Psoas muscle (tissue), 7 donors: ENCODE measurements at regions not wholly inside any gene's neighbourhood (a gene's known extent, or its start where the extent isn't known, plus 50 kb on each side); places are given as distances from the start of the nearest gene placed in this dataset.

Source experiments
- ATAC-seq, 4 donors: fragments of 200-7000 bp; cut with Tn5 transposase; one replicate each; pipeline ENCODE4 v1.9.1; 2020; ENCODE audit warnings: moderate library complexity in 3 of 4, mild to moderate bottlenecking in 2 of 4
- DNase-seq, 2 donors: peaks; one replicate each; pipeline ENCODE4 v3.0.0-alpha.2; 2020
- H3K27ac ChIP-seq: fragments of 200-600 bp; one replicate; pipeline ENCODE4 v1.8.0; 2022
- H3K27me3 ChIP-seq, 3 donors: fragments of 200-600 bp in 1 of 3; one replicate each; pipeline versions ENCODE4 v1.6.1 to v1.8.0; 2013 to 2022; ENCODE audit warnings: low read length in 2 of 3, mild to moderate bottlenecking in 2 of 3, moderate library complexity in 1 of 3; ENCODE audit not compliant: insufficient read depth in 3 of 3
- H3K36me3 ChIP-seq, 2 donors: fragments of 200-600 bp in 1 of 2; one replicate each; pipeline versions ENCODE4 v1.6.1 to v1.8.0; 2013 to 2022; ENCODE audit warnings: low read depth in 1 of 2, mild to moderate bottlenecking in 1 of 2, moderate library complexity in 1 of 2; ENCODE audit not compliant: insufficient read depth in 1 of 2
- H3K4me1 ChIP-seq: fragments of 200-600 bp; one replicate; pipeline ENCODE4 v1.8.0; 2022
- H3K4me3 ChIP-seq: fragments of 200-600 bp; one replicate; pipeline ENCODE4 v1.8.0; 2022; ENCODE audit warnings: mild to moderate bottlenecking
- H3K9me3 ChIP-seq: fragments of 200-600 bp; one replicate; pipeline ENCODE4 v1.8.0; 2022
- CTCF ChIP-seq: fragments of 200-600 bp; IDR thresholded peaks from one replicate; pipeline ENCODE4 v1.8.0; 2022; ENCODE audit warnings: antibody characterized with exemption
- WGBS, 3 donors: extraction: QIAGEN DNeasy Blood & Tissue Kit; methylation state at CpG; one replicate each; pipeline versions ENCODE4 v1.1.6 to v1.1.7; 2013; 5-methylcytosine and 5-hydroxymethylcytosine counted together
- intact Hi-C, 2 donors: fragments of 100-400 bp; cut with DNase I; formaldehyde crosslinking; loops; one replicate each; pipeline versions ENCODE4 v1.11.0 to v1.14.2; 2022
- donor health status: healthy with polysubstance abuse.
- donor health status: DM: no; HTN: no; CAD: no; lungs with moderate emphysema.
- donor health status: Bipolar disorder and iron deficiency.
- donor health status: healthy.
- donor health status: DM: yes; HTN: yes; CAD: no.
- donor health status: DM: no; HTN: no; CAD: no.
- donor health status: DM: yes; HTN: yes; CAD: no.

GRCh38 chr10:83986800-83987199 is 152.5 kb upstream of the GHITM start:
- intact Hi-C loops, result no loop called here
- DNase-seq (no peak), ATAC-seq (no peak)
- TF ChIP-seq CTCF, result no peak
- H3K9me3 ChIP-seq, result no peaks in the 10 kb centered on the region
- no peak overlapping the region for H3K4me3 ChIP-seq
- no peaks in the 10 kb centered on the region for H3K36me3 ChIP-seq
- H3K4me1 ChIP-seq, result no peaks in the 10 kb centered on the region
- H3K27ac ChIP-seq, result no peak overlapping the region
- WGBS, 3 donors, result 69 to 73% (median 72%) methylated on average over 1 of the region's 1 CpG
- H3K27me3 ChIP-seq, result no peaks in the 10 kb centered on the region

- intact Hi-C loops, result no loop called here
- WGBS, 3 donors, result 44 to 75% (median 69%) methylated on average over 1 of the region's 1 CpG
- ATAC-seq (no peak), DNase-seq (no peak)
- H3K27ac ChIP-seq, result no peak overlapping the region
- no peaks in the 10 kb centered on the region for H3K4me1 ChIP-seq
- H3K36me3 ChIP-seq, result no peaks in the 10 kb centered on the region
- no peak overlapping the region for H3K4me3 ChIP-seq
- no peak for TF ChIP-seq CTCF
- H3K9me3 ChIP-seq, result no peaks in the 10 kb centered on the region
- H3K27me3 ChIP-seq, result no peaks in the 10 kb centered on the region
Measured at GRCh38 chr10:83987216-83987615, 152.1 kb upstream of the GHITM start.

- Histone ChIP-seq H3K4me3 (no peak overlapping the region), H3K27me3 (no peaks in the 10 kb centered on the region), H3K4me1 (no peaks in the 10 kb centered on the region), H3K27ac (no peak overlapping the region), H3K9me3 (no peaks in the 10 kb centered on the region), H3K36me3 (no peaks in the 10 kb centered on the region)
- ATAC-seq, result no peak
- no peak for DNase-seq
- 92 to 98% (median 97%) methylated on average over 1 of the region's 1 CpG for WGBS, 3 donors
- TF ChIP-seq CTCF, result no peak
- intact Hi-C loops, result no loop called here
Measured at GRCh38 chr10:83988435-83988834, 150.9 kb upstream of the GHITM start.

GRCh38 chr10:83990126-83990525 is 149.2 kb upstream of the GHITM start:
- H3K36me3 ChIP-seq, result no peaks in the 10 kb centered on the region
- ATAC-seq, result no peak
- H3K4me1 ChIP-seq, result no peaks in the 10 kb centered on the region
- no peak for DNase-seq
- 78 to 85% (median 81%) methylated on average over 3 of the region's 3 CpGs for WGBS, 3 donors
- H3K4me3 ChIP-seq, result no peak overlapping the region
- intact Hi-C loops, result no loop called here
- H3K27ac ChIP-seq, result no peak overlapping the region
- no peak for TF ChIP-seq CTCF
- H3K9me3 ChIP-seq, result no peaks in the 10 kb centered on the region
- H3K27me3 ChIP-seq, result no peaks in the 10 kb centered on the region

- DNase-seq, result no peak
- Histone ChIP-seq H3K9me3 (no peaks in the 10 kb centered on the region), H3K4me1 (no peaks in the 10 kb centered on the region), H3K27me3 (no peaks in the 10 kb centered on the region), H3K27ac (no peak overlapping the region), H3K4me3 (no peak overlapping the region), H3K36me3 (no peaks in the 10 kb centered on the region)
- no peak for ATAC-seq
- intact Hi-C loops, result no loop called here
- no peak for TF ChIP-seq CTCF
- WGBS, 3 donors, result 53 to 58% (median 54%) methylated on average over 7 of the region's 7 CpGs
Measured at GRCh38 chr10:83991986-83992753, 147.1 kb upstream of the GHITM start.
